H9 (cell line): ENCODE measurements at regions not wholly inside any gene's neighbourhood (a gene's known extent, or its start where the extent isn't known, plus 50 kb on each side); places are given as distances from the start of the nearest gene placed in this dataset.

Experiments
- DNase-seq: peaks from one replicate; pipeline ENCODE4 v3.0.0-alpha.2; 2017
- H2AFZ ChIP-seq: one replicate; pipeline ENCODE4 v1.6.1; 2013; ENCODE audit warnings: mild to moderate bottlenecking, low read length, control low read depth, moderate library complexity
- H2AK5ac ChIP-seq: 2 replicates; pipeline ENCODE4 v1.6.1; 2013; ENCODE audit warnings: low read length, control low read depth, mixed read lengths; ENCODE audit not compliant: insufficient read length
- H2BK120ac ChIP-seq: one replicate; pipeline ENCODE4 v1.6.1; 2013; ENCODE audit warnings: low read depth, mild to moderate bottlenecking, low read length, control low read depth, inconsistent platforms; ENCODE audit not compliant: poor library complexity, severe bottlenecking
- H2BK12ac ChIP-seq: 2 replicates; pipeline ENCODE4 v1.6.1; 2013; ENCODE audit warnings: low read length, control low read depth, mixed read lengths, low read depth; ENCODE audit not compliant: insufficient read length
- H2BK15ac ChIP-seq: 2 replicates; pipeline ENCODE4 v1.6.1; 2013; ENCODE audit warnings: low read depth, low read length, control low read depth
- H2BK20ac ChIP-seq: one replicate; pipeline ENCODE4 v1.6.1; 2013; ENCODE audit warnings: low read depth, mild to moderate bottlenecking, low read length, control low read depth, inconsistent platforms; ENCODE audit not compliant: poor library complexity, severe bottlenecking
- H2BK5ac ChIP-seq: 2 replicates; pipeline ENCODE4 v1.6.1; 2013; ENCODE audit warnings: low read length, control low read depth, mixed read lengths; ENCODE audit not compliant: insufficient read length
- H3K14ac ChIP-seq: 2 replicates; pipeline ENCODE4 v1.6.1; 2013; ENCODE audit warnings: low read length, control low read depth; ENCODE audit not compliant: insufficient read depth
- H3K18ac ChIP-seq: 2 replicates; pipeline ENCODE4 v1.6.1; 2013; ENCODE audit warnings: low read depth, mild to moderate bottlenecking, mixed read lengths, low read length, control low read depth; ENCODE audit not compliant: insufficient read length
- H3K23ac ChIP-seq: 2 replicates; pipeline ENCODE4 v1.6.1; 2013; ENCODE audit warnings: low read length, control low read depth, mixed read lengths, low read depth; ENCODE audit not compliant: insufficient read length
- H3K23me2 ChIP-seq: 2 replicates; pipeline ENCODE4 v1.6.1; 2013; ENCODE audit warnings: low read depth, mild to moderate bottlenecking, mixed read lengths, low read length, control low read depth; ENCODE audit not compliant: insufficient read length, poor library complexity, severe bottlenecking
- H3K27ac ChIP-seq: 2 replicates; pipeline ENCODE4 v1.5.1; 2013; ENCODE audit warnings: low read length, control low read depth, mixed read lengths, low read depth; ENCODE audit not compliant: insufficient read length
- H3K27me3 ChIP-seq: 2 replicates; pipeline ENCODE4 v1.6.1; 2013; ENCODE audit warnings: low read length, control low read depth, inconsistent platforms; ENCODE audit not compliant: insufficient read depth
- H3K4ac ChIP-seq: 2 replicates; pipeline ENCODE4 v1.6.1; 2013; ENCODE audit warnings: low read depth, mild to moderate bottlenecking, control low read depth, inconsistent platforms, low read length, moderate library complexity
- H3K4me1 ChIP-seq: 2 replicates; pipeline ENCODE4 v1.6.1; 2013; ENCODE audit warnings: low read length, control low read depth, inconsistent platforms; ENCODE audit not compliant: insufficient read depth
- H3K4me2 ChIP-seq: 2 replicates; pipeline ENCODE4 v1.6.1; 2013; ENCODE audit warnings: low read length, control low read depth, mixed read lengths; ENCODE audit not compliant: insufficient read length, insufficient read depth
- H3K56ac ChIP-seq: 2 replicates; pipeline ENCODE4 v1.6.1; 2013; ENCODE audit warnings: low read depth, mild to moderate bottlenecking, mixed read lengths, low read length, control low read depth; ENCODE audit not compliant: insufficient read length
- H3K79me1 ChIP-seq: 2 replicates; pipeline ENCODE4 v1.6.1; 2013; ENCODE audit warnings: low read depth, mild to moderate bottlenecking, moderate library complexity, low read length, control low read depth, inconsistent platforms; ENCODE audit not compliant: insufficient read depth, poor library complexity, severe bottlenecking
- H3K79me2 ChIP-seq: 2 replicates; pipeline ENCODE4 v1.6.1; 2013; ENCODE audit warnings: low read length, control low read depth, inconsistent platforms; ENCODE audit not compliant: insufficient read depth
- H3K9ac ChIP-seq: 2 replicates; pipeline ENCODE4 v1.6.1; 2013; ENCODE audit warnings: low read length, control low read depth, mixed read lengths; ENCODE audit not compliant: insufficient read length; ENCODE audit errors: extremely low read depth
- H3K9me3 ChIP-seq: one replicate; pipeline ENCODE4 v1.6.1; 2013; ENCODE audit warnings: low read depth, low read length, inconsistent platforms; ENCODE audit not compliant: control insufficient read depth
- H3T11ph ChIP-seq: one replicate; pipeline ENCODE4 v1.6.1; 2013; ENCODE audit warnings: mild to moderate bottlenecking, low read length, control low read depth, inconsistent platforms
- H4K20me1 ChIP-seq: one replicate; pipeline ENCODE4 v1.6.1; 2013; ENCODE audit not compliant: control insufficient read depth, insufficient read length, insufficient read depth
- H4K5ac ChIP-seq: 2 replicates; pipeline ENCODE4 v1.6.1; 2013; ENCODE audit warnings: low read depth, mild to moderate bottlenecking, mixed read lengths, low read length, control low read depth; ENCODE audit not compliant: insufficient read length
- H4K8ac ChIP-seq: replicated peaks from 2 replicates; pipeline ENCODE4 v1.6.1; 2013; ENCODE audit warnings: low read length, control low read depth, mixed read lengths, low read depth; ENCODE audit not compliant: insufficient read length
- H4K91ac ChIP-seq: 2 replicates; pipeline ENCODE4 v1.6.1; 2013; ENCODE audit warnings: low read depth, mild to moderate bottlenecking, moderate library complexity, mixed read lengths, low read length, control low read depth; ENCODE audit not compliant: insufficient read length
- H3K27ac Mint-ChIP-seq, 3 experiments: 2 replicates in 2 of 3; 3 replicates in 1 of 3; pipeline ENCODE4 v1.8.0; 2020 to 2021; ENCODE audit warnings: mixed read lengths in 3 of 3, mild to moderate bottlenecking in 1 of 3, moderate library complexity in 1 of 3
- H3K27me3 Mint-ChIP-seq: 2 replicates; pipeline ENCODE4 v1.8.0; 2021; ENCODE audit warnings: low read depth, mild to moderate bottlenecking, moderate library complexity, mixed read lengths
- H3K36me3 Mint-ChIP-seq, 3 experiments: 2 replicates in 2 of 3; 3 replicates in 1 of 3; pipeline ENCODE4 v1.8.0; 2020 to 2021; ENCODE audit warnings: low read depth in 3 of 3, mixed read lengths in 3 of 3; ENCODE audit not compliant: insufficient read depth in 1 of 3
- H3K4me1 Mint-ChIP-seq, 2 experiments: 2 replicates each; pipeline ENCODE4 v1.8.0; 2020; ENCODE audit warnings: mixed read lengths in 2 of 2
- H3K4me3 Mint-ChIP-seq, 2 experiments: 2 replicates in 1 of 2; 3 replicates in 1 of 2; pipeline ENCODE4 v1.8.0; 2020 to 2021; ENCODE audit warnings: mild to moderate bottlenecking in 2 of 2, mixed read lengths in 2 of 2, moderate library complexity in 1 of 2
- H3K9me3 Mint-ChIP-seq, 2 experiments: 2 replicates in 1 of 2; 3 replicates in 1 of 2; pipeline ENCODE4 v1.8.0; 2020; ENCODE audit warnings: mild to moderate bottlenecking in 2 of 2, mixed read lengths in 2 of 2, moderate library complexity in 1 of 2
- CTCF ChIP-seq: fragments of 200-600 bp; sonication (generic); conservative IDR thresholded peaks from 3 replicates; pipeline ENCODE4 v1.8.0; 2021; ENCODE audit warnings: antibody characterized with exemption, mild to moderate bottlenecking
- WGBS: extraction: QIAGEN DNeasy Blood & Tissue Kit; methylation state at CpG from one replicate; pipeline ENCODE4 v1.1.7; 2013; ENCODE audit warnings: missing lambda C conversion rate, low lambda C conversion rate, mixed read lengths; ENCODE audit not compliant: insufficient read length; ENCODE audit errors: extremely low coverage; 5-methylcytosine and 5-hydroxymethylcytosine counted together

- no CpG with 5 or more reads among the region's 2 CpGs for WGBS
- no peaks in the 10 kb centered on the region; the same call in 1 of the 2 replicates for H3K27me3 Mint-ChIP-seq
- no peak for TF ChIP-seq CTCF
These were observed 147.6 kb downstream of the KLHL28 start for GRCh38 chr14:44814196-44814595.

More at GRCh38 chr14:44814196-44814595, 147.6 kb downstream of the KLHL28 start:
- Histone ChIP-seq H2BK15ac (no peak overlapping the region), H3K23me2 (no peaks in the 10 kb centered on the region), H2AK5ac (no peak overlapping the region), H3K4me2 (no peak overlapping the region), H3K9ac (no peak overlapping the region), H3K23ac (no peak overlapping the region), H3T11ph (no peak overlapping the region), H3K56ac (no peak overlapping the region), H3K14ac (no peak overlapping the region), H3K27ac (no peak overlapping the region), H3K79me1 (no peaks in the 10 kb centered on the region), H2BK5ac (no peak overlapping the region), H4K8ac (no peak overlapping the region), H4K91ac (no peak overlapping the region), H3K4me1 (no peaks in the 10 kb centered on the region), H2BK20ac (no peak overlapping the region), H3K79me2 (no peaks in the 10 kb centered on the region), H2BK120ac (no peak overlapping the region), H2BK12ac (no peak overlapping the region), H3K4ac (no peak overlapping the region), H3K9me3 (no peaks in the 10 kb centered on the region), H3K18ac (no peak overlapping the region), H3K27me3 (no peaks in the 10 kb centered on the region), H2AFZ (no peak overlapping the region), H4K20me1 (no peaks in the 10 kb centered on the region), H4K5ac (no peak overlapping the region)
- no peaks in the 10 kb centered on the region for H3K9me3 Mint-ChIP-seq
- DNase-seq, result no peak
- no peak overlapping the region for H3K27ac Mint-ChIP-seq
- H3K4me3 Mint-ChIP-seq, result no peak overlapping the region
- H3K36me3 Mint-ChIP-seq, result no peaks in the 10 kb centered on the region
- peaks cover 4 to 9% of the 10 kb centered on the region in 2 experiments; a peak in 2 of 4 replicates for H3K4me1 Mint-ChIP-seq
